ENCODE measurements at regions not wholly inside any gene's neighbourhood (a gene's known extent, or its start where the extent isn't known, plus 50 kb on each side); places are given as distances from the start of the nearest gene placed in this dataset.
A peak's percentile ranks its signal among the peaks of the same experiment; 100 is the strongest.

DNA sequence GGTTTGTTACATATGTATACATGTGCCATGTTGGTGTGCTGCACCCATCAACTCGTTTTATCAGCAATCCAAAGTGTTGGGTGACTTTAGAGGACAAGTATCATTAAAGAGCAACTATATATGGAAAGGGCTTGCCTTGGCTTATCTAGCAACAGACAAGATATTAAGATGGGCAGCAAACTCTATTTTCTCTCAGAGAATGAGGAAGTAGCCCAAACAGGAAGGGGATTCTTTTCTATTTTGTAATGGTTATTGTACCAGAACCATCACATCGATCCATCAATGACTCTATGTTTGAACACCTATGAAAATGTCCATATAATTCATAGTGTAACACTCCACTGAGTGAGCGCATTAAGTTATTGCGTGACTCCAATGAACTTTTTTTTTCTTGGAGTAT, 260.1 kb upstream of the SLC24A2 start:
- WGBS (ENCODE audit: insufficient coverage), result no CpG with 5 or more reads among the region's 4 CpGs
- CTCF ChIA-PET, result interaction anchor here (1.0 kb wide), 1 partner anchor 17 kb away, joined by 4 read pairs; no protein-coding TSS in a partner anchor
- H3K4me1 ChIP-seq (ENCODE audit: control insufficient read depth in 2 of 2, insufficient read depth in 2 of 2, low read length in 2 of 2), result peaks cover 26 to 38% of the 10 kb centered on the region in 2 donors
- H4K20me1 ChIP-seq (ENCODE audit: control insufficient read depth, insufficient read depth, low read length, poor library complexity, severe bottlenecking), result no peaks in the 10 kb centered on the region
- ATAC-seq (ENCODE audit: low read depth) (no peak), DNase-seq (peak; percentile 37)
- TF ChIP-seq EZH2 (IDR thresholded peaks at IDR 0.05; ENCODE audit: borderline replicate concordance, insufficient read depth, low read depth, low read length, poor library complexity, severe bottlenecking), result no peak
- TF ChIP-seq, protein P1, sequence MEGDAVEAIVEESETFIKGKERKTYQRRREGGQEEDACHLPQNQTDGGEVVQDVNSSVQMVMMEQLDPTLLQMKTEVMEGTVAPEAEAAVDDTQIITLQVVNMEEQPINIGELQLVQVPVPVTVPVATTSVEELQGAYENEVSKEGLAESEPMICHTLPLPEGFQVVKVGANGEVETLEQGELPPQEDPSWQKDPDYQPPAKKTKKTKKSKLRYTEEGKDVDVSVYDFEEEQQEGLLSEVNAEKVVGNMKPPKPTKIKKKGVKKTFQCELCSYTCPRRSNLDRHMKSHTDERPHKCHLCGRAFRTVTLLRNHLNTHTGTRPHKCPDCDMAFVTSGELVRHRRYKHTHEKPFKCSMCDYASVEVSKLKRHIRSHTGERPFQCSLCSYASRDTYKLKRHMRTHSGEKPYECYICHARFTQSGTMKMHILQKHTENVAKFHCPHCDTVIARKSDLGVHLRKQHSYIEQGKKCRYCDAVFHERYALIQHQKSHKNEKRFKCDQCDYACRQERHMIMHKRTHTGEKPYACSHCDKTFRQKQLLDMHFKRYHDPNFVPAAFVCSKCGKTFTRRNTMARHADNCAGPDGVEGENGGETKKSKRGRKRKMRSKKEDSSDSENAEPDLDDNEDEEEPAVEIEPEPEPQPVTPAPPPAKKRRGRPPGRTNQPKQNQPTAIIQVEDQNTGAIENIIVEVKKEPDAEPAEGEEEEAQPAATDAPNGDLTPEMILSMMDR (IDR thresholded peaks at IDR 0.05), result no peak
- peak overlapping the region; percentile 8 to 57 for H3K27ac ChIP-seq (ENCODE audit: low read length in 2 of 2)
- Mint-ChIP-seq H3K4me3 (peak overlapping the region; percentile 56), H3K27ac (no peak overlapping the region), H3K9me3 (ENCODE audit: insufficient read depth) (no peaks in the 10 kb centered on the region), H3K27me3 (no peaks in the 10 kb centered on the region), H3K4me1 (peaks cover 27% of the 10 kb centered on the region)
- H3K36me3 ChIP-seq (replicated peaks in 1 of 2; ENCODE audit: control extremely low read depth in 1 of 2, control insufficient read depth in 1 of 2, extremely low read depth in 1 of 2, insufficient read depth in 2 of 2, low read length in 1 of 2), result no peaks in the 10 kb centered on the region
- H2AFZ ChIP-seq (ENCODE audit: insufficient read depth, low read depth, low read length, poor library complexity, severe bottlenecking), result no peak overlapping the region
- H3K79me2 ChIP-seq (ENCODE audit: control insufficient read depth, insufficient read depth, low read length), result no peaks in the 10 kb centered on the region
- POLR2A ChIA-PET, result no interaction called here
- H3K9ac ChIP-seq (ENCODE audit: low read length), result peak overlapping the region; percentile 33
- H3K9me3 ChIP-seq (ENCODE audit: control extremely low read depth in 1 of 3, control insufficient read depth in 2 of 3, insufficient read depth in 1 of 3, low read length in 2 of 3), result no peaks in the 10 kb centered on the region
- H3K4me2 ChIP-seq (replicated peaks; ENCODE audit: low read depth, low read length, poor library complexity, severe bottlenecking), result peak overlapping the region; percentile 59
- intact Hi-C loops (cut with micrococcal nuclease), result loop anchor here (5.0 kb wide), 1 partner anchor 573 kb away; the partner anchor contains the start of gene MLLT3
- H3K27me3 ChIP-seq (replicated peaks in 1 of 4; ENCODE audit: control extremely low read depth in 1 of 4, control insufficient read depth in 3 of 4, insufficient read depth in 4 of 4, low read length in 3 of 4), result no peaks in the 10 kb centered on the region
- H3K4me3 ChIP-seq (ENCODE audit: control extremely low read depth in 1 of 5, extremely low read depth in 1 of 5, insufficient read depth in 1 of 5, low read depth in 2 of 5, low read length in 4 of 5), result peak overlapping the region in 1 of 5 experiments; percentile 25

GRCh38 chr9:20048437-20048836, 259.6 kb upstream of the SLC24A2 start:
- Mint-ChIP-seq H3K27me3 (no peaks in the 10 kb centered on the region), H3K27ac (peak overlapping the region; percentile 8), H3K9me3 (ENCODE audit: insufficient read depth) (no peaks in the 10 kb centered on the region), H3K4me1 (peaks cover 32% of the 10 kb centered on the region), H3K4me3 (peak overlapping the region; percentile 42)
- Histone ChIP-seq H2AFZ (ENCODE audit: insufficient read depth, low read depth, low read length, poor library complexity, severe bottlenecking) (no peak overlapping the region), H3K4me1 (ENCODE audit: control insufficient read depth in 2 of 2, insufficient read depth in 2 of 2, low read length in 2 of 2) (peaks cover 27 to 43% of the 10 kb centered on the region in 2 donors), H4K20me1 (ENCODE audit: control insufficient read depth, insufficient read depth, low read length, poor library complexity, severe bottlenecking) (no peaks in the 10 kb centered on the region), H3K9ac (ENCODE audit: low read length) (peak overlapping the region; percentile 8), H3K27me3 (replicated peaks in 1 of 4; ENCODE audit: control extremely low read depth in 1 of 4, control insufficient read depth in 3 of 4, insufficient read depth in 4 of 4, low read length in 3 of 4) (no peaks in the 10 kb centered on the region), H3K79me2 (ENCODE audit: control insufficient read depth, insufficient read depth, low read length) (no peaks in the 10 kb centered on the region), H3K27ac (ENCODE audit: low read length in 2 of 2) (peak overlapping the region; percentile 30 to 33), H3K4me2 (replicated peaks; ENCODE audit: low read depth, low read length, poor library complexity, severe bottlenecking) (peak overlapping the region; percentile 59), H3K36me3 (replicated peaks in 1 of 2; ENCODE audit: control extremely low read depth in 1 of 2, control insufficient read depth in 1 of 2, extremely low read depth in 1 of 2, insufficient read depth in 2 of 2, low read length in 1 of 2) (no peaks in the 10 kb centered on the region), H3K4me3 (ENCODE audit: control extremely low read depth in 1 of 5, extremely low read depth in 1 of 5, insufficient read depth in 1 of 5, low read depth in 2 of 5, low read length in 4 of 5) (no peak overlapping the region), H3K9me3 (ENCODE audit: control extremely low read depth in 1 of 3, control insufficient read depth in 2 of 3, insufficient read depth in 1 of 3, low read length in 2 of 3) (no peaks in the 10 kb centered on the region)
- intact Hi-C loops (cut with micrococcal nuclease), result loop anchor here (5.0 kb wide), 1 partner anchor 574 kb away; the partner anchor contains the start of gene MLLT3
- ChIA-PET POLR2A (interaction anchor here (0.7 kb wide), 1 partner anchor 265 kb away, joined by 3 read pairs; no protein-coding TSS in a partner anchor), CTCF (no interaction called here)
- ATAC-seq (ENCODE audit: low read depth) (no peak), DNase-seq (peak; percentile 40)
- WGBS (ENCODE audit: insufficient coverage), result no CpG with 5 or more reads among the region's 2 CpGs
- TF ChIP-seq EZH2 (IDR thresholded peaks at IDR 0.05; ENCODE audit: borderline replicate concordance, insufficient read depth, low read depth, low read length, poor library complexity, severe bottlenecking), result no peak
- TF ChIP-seq, protein P1 (IDR thresholded peaks at IDR 0.05), result no peak

All from B cell (primary cell).